NCI-H2107 treated with DMSO at 0.1 percent for 48 hours (cell line): ENCODE measurements at regions not wholly inside any gene's neighbourhood (a gene's known extent, or its start where the extent isn't known, plus 50 kb on each side); places are given as distances from the start of the nearest gene placed in this dataset.
"Not testable (repeated sequence)": the region's sequence is repeated elsewhere in the genome, so short reads cannot be mapped to it uniquely, and the experiment has no call there.

Source experiments
- DNase-seq: peaks from one replicate; lab custom pipeline; 2025; ENCODE audit not compliant: unreplicated experiment; lab: John Stamatoyannopoulos, UW

GRCh38 chr16:79377082-79377481 lies 223.5 kb downstream of the MAF start:
- DNase-seq = not testable (repeated sequence)

DNA sequence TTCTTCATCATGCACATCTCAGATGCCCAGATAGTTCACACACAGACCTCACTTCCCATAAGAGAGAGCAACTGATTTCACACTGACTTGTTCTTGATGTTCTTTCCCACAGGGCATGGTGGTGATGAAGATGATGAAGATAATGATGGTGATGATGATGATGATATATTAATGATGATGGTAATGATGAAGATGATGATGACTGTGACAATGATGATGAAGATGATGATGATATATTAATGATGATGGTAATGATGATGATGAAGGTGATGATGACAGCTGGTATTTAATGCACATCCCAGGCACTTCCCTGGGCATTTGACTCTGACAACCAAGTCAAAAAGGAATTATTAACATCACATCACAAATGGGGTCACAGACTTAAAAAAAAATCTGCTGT lies 225.2 kb downstream of the MAF start:
- DNase-seq = no peak

DNA sequence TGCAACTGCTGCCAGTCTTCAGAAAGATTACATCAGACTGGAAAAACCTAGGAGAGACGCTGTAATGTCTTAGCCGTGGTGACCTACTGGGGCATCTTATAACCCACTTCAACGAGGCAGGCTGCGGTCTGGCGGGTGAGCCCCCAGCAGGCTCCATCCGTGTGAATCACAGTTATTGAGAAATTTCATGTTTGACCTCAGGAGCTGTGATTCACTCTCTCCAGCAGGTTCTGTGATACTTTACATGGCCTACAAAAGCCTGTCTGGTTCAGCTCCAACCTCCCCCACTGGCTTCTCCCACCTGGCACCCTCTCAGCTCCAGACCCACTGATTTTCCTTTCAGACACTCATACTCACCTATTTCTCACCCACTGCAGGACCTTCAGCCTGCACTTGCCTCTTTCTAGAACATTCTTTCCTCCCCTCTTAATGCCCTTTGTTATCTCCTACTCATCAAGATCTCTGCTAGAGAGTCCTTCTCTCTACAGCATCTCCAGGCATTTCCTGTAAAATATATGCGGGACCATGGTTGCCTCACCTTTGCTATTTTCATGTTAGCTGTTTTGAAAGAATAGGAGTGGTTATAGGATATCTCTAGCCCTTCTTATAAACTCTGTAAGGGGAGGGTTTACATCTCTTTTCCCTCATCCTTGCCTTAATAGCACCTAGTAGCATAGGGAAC lies 227.9 kb downstream of the MAF start:
- DNase-seq = no peak

DNA sequence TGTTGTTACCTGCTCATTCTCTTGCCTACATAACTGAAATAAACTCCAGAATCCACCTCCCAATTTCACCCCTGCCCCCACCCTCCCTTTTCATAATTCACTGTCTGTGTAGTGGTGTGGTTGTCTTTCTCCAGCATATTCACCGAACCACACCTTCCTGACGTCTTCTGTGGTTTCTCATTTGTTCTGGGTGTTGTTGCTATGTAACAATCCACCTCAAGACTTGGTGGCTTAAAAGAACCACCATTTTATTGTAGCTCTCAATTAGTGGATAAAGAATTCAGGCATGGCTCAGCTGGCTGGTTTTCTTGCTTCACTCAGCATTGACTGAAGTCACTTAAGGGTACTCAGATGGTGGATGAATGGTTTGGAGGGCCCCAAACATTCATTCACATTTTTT lies 229.8 kb downstream of the MAF start:
- DNase-seq = no peak

DNA sequence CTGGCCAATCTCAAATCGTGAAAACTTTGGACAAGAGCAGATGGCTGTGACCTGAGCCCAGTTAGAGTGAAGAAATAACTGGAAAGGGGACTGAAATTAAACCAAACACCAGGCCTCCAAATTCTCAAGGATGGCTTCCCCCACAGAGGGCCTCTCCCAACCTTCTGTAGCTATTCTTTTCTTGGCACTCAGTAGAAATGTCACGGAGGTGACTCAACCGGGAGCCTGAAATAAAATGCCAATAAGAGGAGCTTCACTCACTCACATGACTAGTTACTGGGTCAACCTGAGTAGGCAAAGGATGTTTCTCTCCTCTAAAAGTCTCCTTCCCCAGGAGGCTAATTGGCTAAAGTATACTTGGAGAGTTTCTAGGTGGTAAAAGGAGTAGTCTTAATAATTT lies 230.7 kb downstream of the MAF start:
- DNase-seq = no peak

GRCh38 chr16:79367822-79368221 lies 232.7 kb downstream of the MAF start:
- DNase-seq = no peak

DNA sequence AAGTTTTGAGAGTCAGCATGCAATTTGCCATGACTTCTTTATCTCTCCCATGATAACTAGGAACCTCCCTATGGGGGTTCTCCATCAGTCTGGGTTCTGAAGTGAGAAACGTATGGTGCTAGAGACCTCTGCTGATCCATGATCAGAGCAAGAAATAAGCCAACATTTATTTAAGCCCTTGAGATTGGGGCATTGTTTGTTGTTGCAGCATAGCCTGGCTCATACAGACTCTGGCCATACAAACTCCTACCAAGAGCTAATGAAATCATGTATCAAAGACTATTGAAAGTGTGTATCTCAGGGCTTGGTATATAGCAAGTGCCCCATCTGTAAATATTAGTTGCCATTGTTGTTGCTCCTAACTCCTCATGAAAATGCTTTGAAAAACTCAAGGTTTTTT lies 233.9 kb downstream of the MAF start:
- no peak for DNase-seq

- no peak for DNase-seq
Observed at GRCh38 chr16:79365702-79366101, 234.8 kb downstream of the MAF start.

GRCh38 chr16:79363484-79363883 lies 237.1 kb downstream of the MAF start:
- DNase-seq = no peak

DNA sequence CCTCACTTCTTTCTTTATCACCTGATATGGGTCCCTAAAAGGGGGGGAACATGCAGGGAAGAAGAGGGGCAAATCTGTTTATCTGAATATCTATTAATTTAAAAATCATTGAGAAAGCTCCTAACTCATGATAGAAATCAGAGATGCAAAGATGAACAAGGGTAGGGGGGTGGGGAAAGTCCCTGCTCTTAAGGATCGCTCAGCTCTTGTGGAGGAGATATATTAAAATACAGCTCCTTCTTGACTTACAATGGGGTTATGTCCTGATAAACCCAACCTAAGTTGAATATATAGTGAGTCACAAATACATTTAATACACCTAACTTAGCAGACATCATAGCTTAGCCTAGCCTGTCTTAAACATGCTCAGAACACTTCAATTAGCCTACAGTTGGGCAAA lies 237.5 kb downstream of the MAF start:
- DNase-seq = no peak

DNA sequence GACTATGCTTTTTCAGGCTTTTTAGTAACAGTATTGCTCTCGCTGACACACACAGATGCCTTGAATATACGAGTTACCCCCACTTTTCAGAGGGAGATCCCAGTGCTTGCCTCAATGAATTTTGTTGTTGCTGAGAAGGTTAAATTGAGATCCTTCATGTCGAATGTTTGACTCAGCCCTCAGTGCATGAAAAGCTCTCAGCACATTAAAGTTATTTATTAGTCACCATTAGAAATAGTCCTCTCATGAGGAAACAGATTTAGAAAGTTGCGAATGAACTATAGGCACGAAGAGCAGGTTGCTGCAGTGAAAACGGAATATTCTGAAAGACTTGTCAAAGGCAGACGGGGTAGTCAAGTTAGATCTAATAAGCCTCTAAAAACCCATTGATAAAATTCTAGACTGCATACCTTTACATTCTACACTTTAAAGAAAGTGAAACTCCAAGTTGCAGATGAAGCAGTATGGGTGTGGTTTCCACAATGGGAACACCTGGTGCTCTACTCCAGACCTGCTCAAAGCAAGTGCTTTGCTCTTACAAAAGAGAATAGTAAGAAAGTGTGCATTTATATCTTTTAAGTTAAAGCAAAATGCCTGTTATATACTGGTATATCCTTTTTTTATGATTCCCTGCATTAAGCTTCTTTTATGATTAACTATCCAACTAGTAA lies 238.1 kb downstream of the MAF start:
- no peak for DNase-seq

GRCh38 chr16:79361132-79361751 lies 239.3 kb downstream of the MAF start:
- no peak for DNase-seq

DNA sequence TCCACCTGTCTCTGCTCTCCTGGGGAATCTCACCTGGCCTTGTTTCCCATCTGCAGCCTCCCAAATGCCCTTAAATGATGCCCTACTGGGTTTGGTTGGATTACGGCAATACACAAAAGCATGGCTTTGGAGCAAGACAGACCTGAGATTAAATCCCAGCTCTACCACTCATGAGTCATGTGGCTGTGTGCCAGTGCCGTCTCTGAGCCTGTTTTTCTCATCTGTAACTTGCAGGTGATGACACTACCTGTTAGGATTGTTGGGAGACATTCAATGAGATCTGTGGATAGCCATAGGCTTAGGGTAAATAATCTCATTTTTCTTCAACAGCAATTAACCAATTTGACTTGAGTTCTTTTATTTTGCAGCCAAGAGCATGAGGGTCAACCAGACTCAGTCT lies 240.3 kb downstream of the MAF start:
- no peak for DNase-seq

- DNase-seq = no peak
Observed at GRCh38 chr16:79359082-79359481, 241.5 kb downstream of the MAF start.

- no peak for DNase-seq
Observed at GRCh38 chr16:79358188-79358587, 242.3 kb downstream of the MAF start.

GRCh38 chr16:79355600-79356358 lies 244.8 kb downstream of the MAF start:
- DNase-seq = no peak

GRCh38 chr16:79351927-79352326 lies 248.6 kb downstream of the MAF start:
- no peak for DNase-seq

DNA sequence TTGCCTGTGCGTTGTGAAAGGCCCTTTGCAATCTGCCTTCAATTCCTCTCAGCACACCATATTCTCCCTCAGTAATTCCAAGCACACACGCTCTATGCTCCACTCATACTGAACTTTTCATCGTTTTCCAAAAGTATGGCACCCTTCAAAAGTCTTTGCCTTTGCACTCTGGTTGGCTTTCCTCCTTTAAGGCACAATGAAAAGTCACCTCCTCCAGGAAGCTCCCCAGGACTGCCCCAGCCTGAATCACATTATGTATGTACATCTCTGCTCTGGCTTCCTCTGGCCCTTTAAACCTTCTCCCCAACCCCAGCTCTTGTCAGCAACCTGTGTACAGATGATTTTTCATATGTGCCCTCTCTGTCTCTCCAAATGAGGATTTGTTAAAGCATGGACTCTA lies 250.7 kb downstream of the MAF start:
- no peak for DNase-seq

- DNase-seq = no peak
Observed at GRCh38 chr16:79348521-79349306, 251.8 kb downstream of the MAF start.

- no peak for DNase-seq
Observed at GRCh38 chr16:79347277-79347676, 253.3 kb downstream of the MAF start.

DNA sequence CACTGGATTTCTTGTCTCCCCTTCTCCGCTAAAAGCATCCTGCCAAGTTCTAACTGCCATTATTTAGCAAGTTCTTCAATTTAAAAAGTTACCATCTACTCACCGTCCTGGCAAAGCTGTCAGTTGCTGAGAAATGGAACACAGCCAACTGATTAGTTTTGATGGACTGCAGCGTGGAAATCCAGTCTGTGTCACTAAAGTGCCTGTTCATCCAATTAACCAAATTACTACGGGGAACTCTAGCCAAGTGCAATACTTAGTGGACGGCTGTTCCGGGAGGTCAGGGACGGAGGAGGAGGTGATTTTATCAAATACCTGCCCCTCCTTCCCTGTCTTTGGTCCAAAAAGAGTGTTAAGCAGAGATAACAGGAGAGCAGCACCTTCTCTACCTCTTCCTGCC lies 260.7 kb downstream of the MAF start:
- no peak for DNase-seq
